PC-3 (cell line): ENCODE measurements at regions not wholly inside any gene's neighbourhood (a gene's known extent, or its start where the extent isn't known, plus 50 kb on each side); places are given as distances from the start of the nearest gene placed in this dataset.

Source experiments
- ATAC-seq: fragments of 200-7000 bp; cut with Tn5 transposase; 2 replicates; pipeline ENCODE4 v1.9.1; 2020; ENCODE audit warnings: mild to moderate bottlenecking, moderate library complexity
- BruUV-seq: library from RNA; stranded (reverse); fragments of 400-500 nt; replicated peaks from 2 replicates; lab custom pipeline; 2021; lab: Mats Ljungman, UMichigan
- CTCF ChIA-PET: fragments of 300-600 bp; sonication (Branson Sonifier 250); formaldehyde crosslinking; loops from one replicate; lab custom pipeline; 2022; ENCODE audit warnings: antibody characterized with exemption; lab: Charles Lee
- POLR2A ChIA-PET: fragments of 300-600 bp; sonication (Branson Sonifier 250); formaldehyde crosslinking; loops from one replicate; lab custom pipeline; 2022; ENCODE audit warnings: antibody characterized with exemption; ENCODE audit not compliant: unreplicated experiment; lab: Charles Lee
- DNase-seq: peaks from one replicate; pipeline ENCODE4 v3.0.0-alpha.2; 2015
- H2AFZ ChIP-seq: fragments of 300-600 bp; sonication (generic); 2 replicates; pipeline ENCODE4 v1.6.0; 2016; ENCODE audit warnings: antibody characterized with exemption, low read length
- H3F3A ChIP-seq: fragments of 300-600 bp; sonication (generic); one replicate; pipeline ENCODE4 v1.6.0; 2017; ENCODE audit warnings: antibody characterized with exemption, low read length, control low read depth, mild to moderate bottlenecking; ENCODE audit not compliant: unreplicated experiment
- H3K27ac ChIP-seq: fragments of 300-600 bp; sonication (generic); 2 replicates; pipeline ENCODE4 v1.5.1; 2016; ENCODE audit warnings: mild to moderate bottlenecking, low read length
- H3K27me3 ChIP-seq: fragments of 300-600 bp; sonication (generic); 2 replicates; pipeline ENCODE4 v1.6.1; 2016; ENCODE audit warnings: low read length, mixed read lengths
- H3K36me3 ChIP-seq: fragments of 300-600 bp; sonication (generic); 2 replicates; pipeline ENCODE4 v1.6.1; 2016; ENCODE audit warnings: low read depth, mixed run types, low read length, mixed read lengths
- H3K4me1 ChIP-seq: fragments of 300-600 bp; sonication (generic); 2 replicates; pipeline ENCODE4 v1.5.1; 2016; ENCODE audit warnings: low read length; ENCODE audit not compliant: insufficient read depth
- H3K4me2 ChIP-seq: fragments of 300-600 bp; sonication (generic); 2 replicates; pipeline ENCODE4 v1.6.0; 2016; ENCODE audit warnings: low read length
- H3K4me3 ChIP-seq: fragments of 300-600 bp; sonication (generic); 2 replicates; pipeline ENCODE4 v1.5.1; 2016; ENCODE audit warnings: mild to moderate bottlenecking, low read length, mixed read lengths
- H3K79me2 ChIP-seq: fragments of 300-600 bp; sonication (generic); 2 replicates; pipeline ENCODE4 v1.6.1; 2017; ENCODE audit warnings: low read length, mixed read lengths
- H3K9ac ChIP-seq: fragments of 300-600 bp; sonication (generic); 2 replicates; pipeline ENCODE4 v1.6.0; 2016; ENCODE audit warnings: mild to moderate bottlenecking, low read length
- H3K9me2 ChIP-seq: fragments of 300-600 bp; sonication (generic); replicated peaks from 2 replicates; pipeline ENCODE4 v1.6.1; 2016; ENCODE audit warnings: mixed run types, low read length, mixed read lengths
- H3K9me3 ChIP-seq: fragments of 300-600 bp; sonication (generic); 2 replicates; pipeline ENCODE4 v1.6.1; 2016; ENCODE audit warnings: low read length, mixed read lengths
- H4K20me1 ChIP-seq: fragments of 300-600 bp; sonication (generic); 2 replicates; pipeline ENCODE4 v1.6.1; 2016; ENCODE audit warnings: low read length, mixed read lengths
- EZH2 ChIP-seq: fragments of 300-600 bp; sonication (generic); IDR thresholded peaks from one replicate; pipeline ENCODE4 v1.6.1; 2017; ENCODE audit warnings: antibody characterized with exemption, mild to moderate bottlenecking, low read length; ENCODE audit not compliant: unreplicated experiment
- EZH2phosphoT487 ChIP-seq: fragments of 300-600 bp; sonication (generic); IDR thresholded peaks from 2 replicates; pipeline ENCODE4 v1.6.1; 2018; ENCODE audit warnings: mild to moderate bottlenecking, antibody characterized with exemption, low read length, borderline replicate concordance
- intact Hi-C: fragments of 100-400 bp; cut with micrococcal nuclease; formaldehyde crosslinking; loops from 2 replicates; pipeline ENCODE4 v1.9.0; 2023
- TF ChIP-seq, protein P1 (sequence below): fragments of 300-600 bp; sonication (generic); conservative IDR thresholded peaks from 2 replicates; pipeline ENCODE4 v1.5.1; 2017; ENCODE audit warnings: antibody characterized with exemption, low read depth, mild to moderate bottlenecking, low read length

DNA sequence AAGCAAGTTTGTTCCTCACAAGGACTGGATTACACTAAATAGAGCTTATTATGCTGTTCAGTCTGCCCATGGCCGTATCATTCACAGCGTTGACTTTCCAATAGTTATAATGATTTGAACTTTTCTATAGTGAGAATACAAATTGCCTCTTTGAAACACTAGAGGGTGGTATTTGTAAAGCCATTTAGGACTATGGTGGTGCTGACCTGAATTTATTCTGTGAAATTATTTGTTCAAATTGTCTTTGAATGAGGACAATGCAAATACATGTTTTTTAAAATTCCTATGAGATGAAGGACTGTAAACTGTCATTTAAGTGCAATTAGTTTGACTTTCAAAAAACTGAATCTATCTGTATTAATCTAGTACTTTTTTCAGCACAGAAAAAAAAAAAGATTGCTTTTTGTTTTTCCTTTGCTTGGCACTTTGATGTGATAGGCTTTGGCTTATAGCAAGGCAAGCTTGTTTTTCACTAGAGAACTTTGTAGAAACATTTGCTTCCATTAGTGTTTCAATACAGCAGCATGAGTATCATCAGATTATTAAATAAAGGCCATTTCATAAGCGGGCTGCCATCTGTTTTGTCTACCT is 122.7 kb upstream of the TMEM229A start:
- Histone ChIP-seq H3K9me3 (no peaks in the 10 kb centered on the region), H4K20me1 (no peaks in the 10 kb centered on the region), H2AFZ (0 out of 2 replicates have a peak overlapping the region, but pooled peaks have one; percentile 16), H3K36me3 (no peaks in the 10 kb centered on the region), H3K79me2 (no peaks in the 10 kb centered on the region), H3K9ac (no peak overlapping the region), H3K9me2 (no peaks in the 10 kb centered on the region), H3K4me1 (peaks cover 4% of the 10 kb centered on the region; the same call in 1 of the 2 replicates), H3F3A (no peaks in the 10 kb centered on the region), H3K4me3 (no peak overlapping the region), H3K27ac (no peak overlapping the region), H3K27me3 (no peaks in the 10 kb centered on the region), H3K4me2 (no peak overlapping the region)
- intact Hi-C loops = loop anchor here (1.0 to 5.0 kb wide), 3 partner anchors 612 to 685 kb away; partner anchors contain the start of gene GPR37
- TF ChIP-seq, protein P1, sequence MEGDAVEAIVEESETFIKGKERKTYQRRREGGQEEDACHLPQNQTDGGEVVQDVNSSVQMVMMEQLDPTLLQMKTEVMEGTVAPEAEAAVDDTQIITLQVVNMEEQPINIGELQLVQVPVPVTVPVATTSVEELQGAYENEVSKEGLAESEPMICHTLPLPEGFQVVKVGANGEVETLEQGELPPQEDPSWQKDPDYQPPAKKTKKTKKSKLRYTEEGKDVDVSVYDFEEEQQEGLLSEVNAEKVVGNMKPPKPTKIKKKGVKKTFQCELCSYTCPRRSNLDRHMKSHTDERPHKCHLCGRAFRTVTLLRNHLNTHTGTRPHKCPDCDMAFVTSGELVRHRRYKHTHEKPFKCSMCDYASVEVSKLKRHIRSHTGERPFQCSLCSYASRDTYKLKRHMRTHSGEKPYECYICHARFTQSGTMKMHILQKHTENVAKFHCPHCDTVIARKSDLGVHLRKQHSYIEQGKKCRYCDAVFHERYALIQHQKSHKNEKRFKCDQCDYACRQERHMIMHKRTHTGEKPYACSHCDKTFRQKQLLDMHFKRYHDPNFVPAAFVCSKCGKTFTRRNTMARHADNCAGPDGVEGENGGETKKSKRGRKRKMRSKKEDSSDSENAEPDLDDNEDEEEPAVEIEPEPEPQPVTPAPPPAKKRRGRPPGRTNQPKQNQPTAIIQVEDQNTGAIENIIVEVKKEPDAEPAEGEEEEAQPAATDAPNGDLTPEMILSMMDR = peak; percentile 71
- TF ChIP-seq EZH2 = no peak
- DNase-seq = peak; percentile 62
- ChIA-PET POLR2A (no interaction called here), CTCF (interaction anchor here (0.7 to 1.6 kb wide), 6 partner anchors 55 to 684 kb away, joined by 3 to 4 read pairs (median 3); partner anchors contain the start of gene GPR37)
- ATAC-seq = peak; percentile 57
- no TSS peak for BruUV-seq

DNA sequence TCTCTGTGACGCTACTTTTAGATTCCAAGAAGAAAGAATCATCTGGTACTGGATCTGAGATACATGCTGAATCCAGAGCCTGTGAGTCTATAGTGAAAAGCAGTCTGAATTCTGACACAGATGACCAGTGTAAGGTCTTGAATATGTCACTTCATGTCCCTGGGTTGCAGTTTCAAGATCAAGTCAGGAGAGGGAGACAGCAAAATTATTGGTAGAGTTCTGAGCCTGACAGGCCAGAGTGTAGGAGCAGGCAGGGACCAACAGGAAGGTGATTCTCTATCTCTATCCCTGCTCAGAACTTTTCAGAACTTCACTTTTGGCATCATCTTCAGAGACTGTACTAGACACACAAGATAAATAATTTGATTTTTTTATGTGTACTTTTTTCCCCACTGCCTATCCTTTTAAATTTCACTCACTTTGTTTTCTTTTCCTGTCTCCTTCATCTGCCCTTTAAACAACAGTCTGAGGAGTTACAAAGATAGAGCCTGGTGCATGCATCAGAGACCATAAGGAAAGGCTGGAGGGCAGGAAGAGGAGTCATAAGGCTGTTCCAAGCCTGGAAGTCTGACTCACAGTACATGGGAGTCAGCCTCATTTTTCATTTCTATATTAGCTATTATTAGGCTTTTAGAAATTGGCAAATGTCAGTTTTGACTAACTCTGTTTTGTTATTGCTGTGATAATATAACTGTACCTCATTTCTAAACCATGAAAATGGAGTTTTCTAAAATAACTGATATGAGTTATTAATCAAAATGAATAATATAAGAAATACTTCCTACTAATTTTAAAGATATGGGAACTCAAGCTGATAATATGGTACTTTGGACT is 120.2 kb upstream of the TMEM229A start:
- H3K79me2 ChIP-seq = no peaks in the 10 kb centered on the region
- peaks cover 4% of the 10 kb centered on the region; the same call in 1 of the 2 replicates for H3K4me1 ChIP-seq
- no peak overlapping the region for H3K4me3 ChIP-seq
- no peaks in the 10 kb centered on the region for H3K36me3 ChIP-seq
- DNase-seq = peak; percentile 67
- peak; percentile 86 for ATAC-seq
- BruUV-seq = no TSS peak
- no peak for TF ChIP-seq EZH2
- no peak for TF ChIP-seq EZH2phosphoT487
- TF ChIP-seq, protein P1 = peak; percentile 64
- CTCF ChIA-PET = no interaction called here
- H3K9ac ChIP-seq = no peak overlapping the region
- no peak overlapping the region for H3K4me2 ChIP-seq
- intact Hi-C loops = loop anchor here (1.0 to 5.0 kb wide), 4 partner anchors 52 to 703 kb away; no protein-coding TSS in a partner anchor
- no peak overlapping the region for H3K27ac ChIP-seq
- H4K20me1 ChIP-seq = no peaks in the 10 kb centered on the region
- POLR2A ChIA-PET = interaction anchor here (0.6 kb wide), 1 partner anchor 210 kb away, joined by 3 read pairs; no protein-coding TSS in a partner anchor
- no peaks in the 10 kb centered on the region for H3K9me3 ChIP-seq
- H3K9me2 ChIP-seq = no peaks in the 10 kb centered on the region
- no peaks in the 10 kb centered on the region for H3F3A ChIP-seq
- H2AFZ ChIP-seq = no peak overlapping the region
- H3K27me3 ChIP-seq = no peaks in the 10 kb centered on the region
